Stomach (tissue), 8 donors: ENCODE measurements at regions not wholly inside any gene's neighbourhood (a gene's known extent, or its start where the extent isn't known, plus 50 kb on each side); places are given as distances from the start of the nearest gene placed in this dataset.

Experiments used
- DNase-seq, 2 donors: peaks; one replicate each; pipeline versions ENCODE4 v3.0.0 to v3.0.0-alpha.2; 2013 to 2019
- H3K27ac ChIP-seq, 5 donors: fragments of 200-600 bp in 4 of 5; sonication (generic) in 4 of 5; one replicate each; pipeline ENCODE4 v1.5.1; 2013 to 2019; ENCODE audit warnings: mild to moderate bottlenecking in 1 of 5, moderate library complexity in 1 of 5
- H3K27me3 ChIP-seq, 3 donors: fragments of 200-600 bp; sonication (generic); one replicate each; pipeline ENCODE4 v1.5.1; 2017 to 2019; ENCODE audit warnings: mixed run types in 1 of 3
- H3K36me3 ChIP-seq, 4 donors: fragments of 200-600 bp; sonication (generic); 1 replicate in 3 of 4; 2 replicates in 1 of 4; pipeline ENCODE4 v1.5.1; 2016 to 2019
- H3K4me1 ChIP-seq, 4 donors: fragments of 200-600 bp; sonication (generic); one replicate each; pipeline ENCODE4 v1.5.1; 2016 to 2019
- H3K4me3 ChIP-seq, 4 donors: fragments of 200-600 bp; sonication (generic) in 3 of 4; one replicate each; pipeline ENCODE4 v1.5.1; 2016 to 2019; ENCODE audit warnings: mild to moderate bottlenecking in 1 of 4
- H3K9me3 ChIP-seq, 4 donors: fragments of 200-600 bp; sonication (generic); one replicate each; pipeline ENCODE4 v1.5.1; 2016 to 2019
- CTCF ChIP-seq, 7 experiments: fragments of 450-650 bp in 4 of 7; fragments of 200-600 bp in 3 of 7; sonication (generic) in 3 of 7; IDR thresholded peaks; one replicate each; pipeline ENCODE4 v1.5.1; 2016 to 2019; ENCODE audit warnings: antibody characterized with exemption in 7 of 7, control low read depth in 2 of 7, mild to moderate bottlenecking in 1 of 7
- EP300 ChIP-seq: sonication (generic); formaldehyde crosslinking; IDR thresholded peaks from one replicate; pipeline ENCODE4 v1.6.1; 2017; ENCODE audit warnings: antibody characterized with exemption
- POLR2A ChIP-seq, 4 donors: fragments of 450-650 bp; IDR thresholded peaks; one replicate each; pipeline ENCODE4 v1.6.1; 2016; ENCODE audit warnings: antibody characterized with exemption in 4 of 4, control low read depth in 2 of 4, mild to moderate bottlenecking in 1 of 4, moderate library complexity in 1 of 4
- POLR2AphosphoS5 ChIP-seq, 3 donors: sonication (generic); formaldehyde crosslinking; IDR thresholded peaks; one replicate each; pipeline ENCODE4 v1.6.1; 2016; ENCODE audit warnings: antibody characterized with exemption in 3 of 3
- WGBS, 5 donors: extraction: QIAGEN DNeasy Blood & Tissue Kit in 3 of 5; methylation state at CpG; one replicate each; pipeline versions ENCODE4 v1.1.5 to v1.1.7; 2013 to 2018; 5-methylcytosine and 5-hydroxymethylcytosine counted together
- intact Hi-C: fragments of 100-400 bp; cut with DNase I; formaldehyde crosslinking; loops from one replicate; pipeline ENCODE4 v1.15.1; 2023; ENCODE audit warnings: low total_unique reads
- donor health status: healthy with polysubstance abuse.
- donor health status: Bipolar disorder and iron deficiency.
- donor health status: healthy.

GRCh38 chr16:19936441-19936840 lies 51.8 kb upstream of the GPRC5B start:
- Histone ChIP-seq H3K36me3 (no peaks in the 10 kb centered on the region), H3K4me1 (no peaks in the 10 kb centered on the region), H3K27ac (no peak overlapping the region), H3K9me3 (no peaks in the 10 kb centered on the region), H3K4me3 (no peak overlapping the region), H3K27me3 (peaks cover 0 to 6% (median 0%) of the 10 kb centered on the region in 3 donors)
- TF ChIP-seq CTCF (IDR thresholded peaks at IDR 0.05) = no peak
- no peak for TF ChIP-seq POLR2AphosphoS5 (IDR thresholded peaks at IDR 0.05)
- TF ChIP-seq POLR2A (IDR thresholded peaks at IDR 0.05) = no peak
- TF ChIP-seq EP300 = no peak
- WGBS, 5 donors = 82 to 89% (median 88%) methylated on average over 3 of the region's 3 CpGs
- intact Hi-C loops = no loop called here
- no peak for DNase-seq

DNA sequence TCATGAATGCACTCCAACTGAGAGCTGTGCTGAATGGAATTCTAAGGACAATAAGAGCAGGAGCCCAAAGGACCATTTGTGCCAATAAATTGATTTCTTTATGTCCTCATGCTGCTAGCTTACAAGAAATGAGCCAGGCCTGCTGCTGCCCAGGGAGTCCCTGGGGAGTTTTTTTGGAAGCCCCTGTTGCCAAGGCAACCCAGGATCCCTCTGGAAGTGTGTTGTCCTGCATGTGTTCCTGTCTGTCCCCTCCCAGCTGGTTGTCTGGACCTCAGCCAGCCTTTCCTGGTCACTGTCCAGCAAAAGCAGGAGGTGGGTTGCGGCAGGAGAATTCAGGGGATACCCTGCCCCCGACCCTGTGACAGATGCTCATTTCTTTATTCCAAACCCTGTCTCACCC lies 51.0 kb upstream of the GPRC5B start:
- WGBS, 5 donors = 41 to 65% (median 48%) methylated on average over 2 of the region's 2 CpGs
- Histone ChIP-seq H3K27me3 (peaks cover 0 to 9% (median 0%) of the 10 kb centered on the region in 3 donors), H3K4me3 (no peak overlapping the region), H3K36me3 (no peaks in the 10 kb centered on the region), H3K27ac (no peak overlapping the region), H3K9me3 (no peaks in the 10 kb centered on the region), H3K4me1 (no peaks in the 10 kb centered on the region)
- peak in 1 of 2 donors; percentile 45 for DNase-seq
- intact Hi-C loops = no loop called here
- TF ChIP-seq CTCF (IDR thresholded peaks at IDR 0.05) = no peak
- TF ChIP-seq EP300 = no peak
- no peak for TF ChIP-seq POLR2AphosphoS5 (IDR thresholded peaks at IDR 0.05)
- TF ChIP-seq POLR2A (IDR thresholded peaks at IDR 0.05) = no peak
